BJ (cell line): ENCODE measurements at regions not wholly inside any gene's neighbourhood (a gene's known extent, or its start where the extent isn't known, plus 50 kb on each side); places are given as distances from the start of the nearest gene placed in this dataset.

ENCODE experiments used
- CTCF ChIA-PET: fragments of 350-600 bp; formaldehyde crosslinking; extraction: SDS; loops from one replicate; lab custom pipeline; 2021; ENCODE audit warnings: antibody characterized with exemption, inconsistent platforms; lab: Yijun Ruan, JAX
- POLR2A ChIA-PET: fragments of 300-600 bp; sonication (Branson Sonifier 250); formaldehyde crosslinking; extraction: SDS; loops from one replicate; lab custom pipeline; 2021; ENCODE audit warnings: antibody characterized with exemption; lab: Charles Lee
- DNase-seq: peaks from one replicate; pipeline ENCODE4 v3.0.0-alpha.2; 2011; ENCODE audit warnings: low read depth
- H3K27me3 ChIP-seq: 2 replicates; pipeline ENCODE4 v1.6.0; 2011; ENCODE audit warnings: low read length; ENCODE audit not compliant: control insufficient read depth, insufficient read depth
- H3K36me3 ChIP-seq: 2 replicates; pipeline ENCODE4 v1.5.1; 2011; ENCODE audit warnings: low read length; ENCODE audit not compliant: control insufficient read depth, insufficient read depth
- H3K4me3 ChIP-seq: 2 replicates; pipeline ENCODE4 v1.5.1; 2011; ENCODE audit warnings: low read depth, mild to moderate bottlenecking, control low read depth, low read length
- TF ChIP-seq, protein P1 (sequence below): IDR thresholded peaks from 2 replicates; pipeline ENCODE4 v1.5.1; 2011; ENCODE audit warnings: low read depth, mild to moderate bottlenecking, control low read depth, inconsistent platforms, low read length, moderate library complexity; ENCODE audit not compliant: insufficient read depth

- ChIA-PET POLR2A (no interaction called here), CTCF (interaction anchor here (1.4 kb wide), 1 partner anchor 10 kb away, joined by 5 read pairs; no protein-coding TSS in a partner anchor)
- no peak overlapping the region for H3K4me3 ChIP-seq
- no peaks in the 10 kb centered on the region for H3K27me3 ChIP-seq
- DNase-seq, result no peak
- H3K36me3 ChIP-seq, result no peaks in the 10 kb centered on the region
- TF ChIP-seq, protein P1, sequence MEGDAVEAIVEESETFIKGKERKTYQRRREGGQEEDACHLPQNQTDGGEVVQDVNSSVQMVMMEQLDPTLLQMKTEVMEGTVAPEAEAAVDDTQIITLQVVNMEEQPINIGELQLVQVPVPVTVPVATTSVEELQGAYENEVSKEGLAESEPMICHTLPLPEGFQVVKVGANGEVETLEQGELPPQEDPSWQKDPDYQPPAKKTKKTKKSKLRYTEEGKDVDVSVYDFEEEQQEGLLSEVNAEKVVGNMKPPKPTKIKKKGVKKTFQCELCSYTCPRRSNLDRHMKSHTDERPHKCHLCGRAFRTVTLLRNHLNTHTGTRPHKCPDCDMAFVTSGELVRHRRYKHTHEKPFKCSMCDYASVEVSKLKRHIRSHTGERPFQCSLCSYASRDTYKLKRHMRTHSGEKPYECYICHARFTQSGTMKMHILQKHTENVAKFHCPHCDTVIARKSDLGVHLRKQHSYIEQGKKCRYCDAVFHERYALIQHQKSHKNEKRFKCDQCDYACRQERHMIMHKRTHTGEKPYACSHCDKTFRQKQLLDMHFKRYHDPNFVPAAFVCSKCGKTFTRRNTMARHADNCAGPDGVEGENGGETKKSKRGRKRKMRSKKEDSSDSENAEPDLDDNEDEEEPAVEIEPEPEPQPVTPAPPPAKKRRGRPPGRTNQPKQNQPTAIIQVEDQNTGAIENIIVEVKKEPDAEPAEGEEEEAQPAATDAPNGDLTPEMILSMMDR, result no peak
Observed at GRCh38 chr18:28801876-28802275, 624.9 kb upstream of the CDH2 start.

DNA sequence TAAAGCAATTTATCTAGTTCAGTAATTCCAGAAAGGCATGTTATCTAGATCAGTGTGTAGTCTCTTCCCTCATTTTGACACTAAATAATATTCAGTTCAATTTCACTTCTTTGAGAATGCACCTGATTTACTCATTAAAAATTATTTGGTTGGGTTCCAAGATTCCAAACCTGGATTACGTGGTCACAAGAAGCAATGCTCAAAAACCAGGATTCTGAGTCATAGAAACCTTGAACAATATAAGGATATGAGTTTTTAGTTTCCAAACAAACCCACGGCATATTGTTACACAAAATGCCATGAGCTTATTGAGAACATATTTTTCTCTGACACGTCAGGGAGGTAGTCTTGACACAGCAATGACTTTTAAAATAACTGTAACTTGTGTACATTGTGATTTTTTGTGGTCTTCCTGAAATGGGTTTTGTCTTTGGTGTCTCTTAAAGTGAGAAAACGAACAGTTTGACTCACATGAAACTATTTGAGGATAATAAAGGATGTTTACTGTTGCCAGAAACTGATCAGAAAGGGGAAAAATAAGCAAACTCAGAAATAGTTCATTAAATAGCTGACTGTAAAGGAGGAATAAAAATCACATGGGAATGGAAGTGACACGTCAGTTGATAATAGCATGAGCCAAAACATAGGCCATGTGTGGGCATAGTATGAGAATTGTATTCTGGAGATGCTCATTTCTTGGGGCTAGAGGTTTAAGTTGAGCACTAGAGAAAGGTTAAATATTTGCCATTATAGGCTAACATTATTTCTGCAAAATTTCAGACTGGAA, 617.7 kb upstream of the CDH2 start:
- Histone ChIP-seq H3K27me3 (no peaks in the 10 kb centered on the region), H3K36me3 (no peaks in the 10 kb centered on the region), H3K4me3 (no peak overlapping the region)
- DNase-seq, result peak; percentile 9
- ChIA-PET CTCF (interaction anchor here (1.0 kb wide), 1 partner anchor 9 kb away, joined by 3 read pairs; no protein-coding TSS in a partner anchor), POLR2A (no interaction called here)
- TF ChIP-seq, protein P1, result no peak

- Histone ChIP-seq H3K36me3 (no peaks in the 10 kb centered on the region), H3K4me3 (no peak overlapping the region), H3K27me3 (no peaks in the 10 kb centered on the region)
- ChIA-PET CTCF (interaction anchor here (1.0 kb wide), 1 partner anchor 9 kb away, joined by 3 read pairs; no protein-coding TSS in a partner anchor), POLR2A (no interaction called here)
- DNase-seq, result no peak
- TF ChIP-seq, protein P1, result no peak
Observed at GRCh38 chr18:28793901-28794300, 617.0 kb upstream of the CDH2 start.

DNA sequence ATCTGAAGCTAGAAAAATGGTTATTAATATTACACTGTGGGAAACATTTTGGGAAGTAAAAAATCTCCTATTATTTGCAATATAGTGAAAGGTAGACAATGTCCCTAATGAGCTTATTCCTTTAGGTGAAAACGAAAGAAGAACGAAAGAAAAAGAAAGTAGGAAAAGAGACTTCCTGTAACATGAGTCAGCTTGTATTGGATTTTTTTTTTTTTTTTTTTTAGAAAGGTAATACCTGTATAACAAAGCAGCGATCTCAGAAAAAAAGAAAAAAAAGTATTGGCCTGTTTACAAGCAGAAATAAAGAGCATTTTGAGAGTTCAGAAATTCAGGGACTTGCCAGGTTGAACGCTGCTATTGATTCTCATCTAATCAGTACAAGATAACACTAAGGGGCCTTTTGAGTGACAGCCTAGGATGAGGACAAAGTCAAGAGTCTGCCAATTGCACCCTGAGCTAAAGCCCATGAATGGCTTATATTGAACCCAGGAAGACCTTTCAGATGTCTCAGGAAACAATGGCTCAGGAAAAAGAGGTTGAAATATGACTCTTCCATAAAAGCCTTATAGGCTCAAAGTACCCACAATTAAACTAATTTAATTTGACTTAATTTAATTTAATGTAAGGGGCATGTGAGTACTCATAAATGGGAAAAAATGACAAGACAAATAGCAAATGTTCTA, 615.6 kb upstream of the CDH2 start:
- ChIA-PET POLR2A (no interaction called here), CTCF (no interaction called here)
- TF ChIP-seq, protein P1, result no peak
- no peaks in the 10 kb centered on the region for H3K36me3 ChIP-seq
- no peak overlapping the region for H3K4me3 ChIP-seq
- H3K27me3 ChIP-seq, result no peaks in the 10 kb centered on the region
- DNase-seq, result no peak

GRCh38 chr18:28791101-28791500, 614.2 kb upstream of the CDH2 start:
- POLR2A ChIA-PET, result no interaction called here
- no peaks in the 10 kb centered on the region for H3K27me3 ChIP-seq
- DNase-seq, result no peak
- CTCF ChIA-PET, result no interaction called here
- no peak overlapping the region for H3K4me3 ChIP-seq
- no peaks in the 10 kb centered on the region for H3K36me3 ChIP-seq
- TF ChIP-seq, protein P1, result no peak
